IPS DF 6.9 (cell line): ENCODE measurements at regions not wholly inside any gene's neighbourhood (a gene's known extent, or its start where the extent isn't known, plus 50 kb on each side); places are given as distances from the start of the nearest gene placed in this dataset.
"Not testable (repeated sequence)": the region's sequence is repeated elsewhere in the genome, so short reads cannot be mapped to it uniquely, and the experiment has no call there.

ENCODE experiments used
- DNase-seq: peaks from one replicate; pipeline ENCODE4 v3.0.0-alpha.2; 2013; ENCODE audit warnings: low read depth, low spot score
- H3K27ac ChIP-seq: one replicate; pipeline ENCODE4 v1.5.1; 2013; ENCODE audit warnings: low read length, control low read depth
- H3K27me3 ChIP-seq: 2 replicates; pipeline ENCODE4 v1.6.1; 2013; ENCODE audit warnings: mild to moderate bottlenecking, low read length; ENCODE audit not compliant: control insufficient read depth, insufficient read depth
- H3K36me3 ChIP-seq: 2 replicates; pipeline ENCODE4 v1.6.1; 2013; ENCODE audit warnings: low read length; ENCODE audit not compliant: control insufficient read depth, insufficient read depth
- H3K4me1 ChIP-seq: 2 replicates; pipeline ENCODE4 v1.6.1; 2013; ENCODE audit warnings: low read length; ENCODE audit not compliant: control insufficient read depth, insufficient read depth
- H3K4me3 ChIP-seq: 2 replicates; pipeline ENCODE4 v1.5.1; 2013; ENCODE audit warnings: mild to moderate bottlenecking, low read length
- H3K9me3 ChIP-seq: 2 replicates; pipeline ENCODE4 v1.6.1; 2013; ENCODE audit warnings: low read length, inconsistent platforms; ENCODE audit not compliant: control insufficient read depth, insufficient read depth
- WGBS: extraction: QIAGEN DNeasy Blood & Tissue Kit; methylation state at CpG from one replicate; pipeline ENCODE4 v1.1.7; 2013; ENCODE audit warnings: mixed read lengths, missing lambda C conversion rate; ENCODE audit not compliant: insufficient read length, insufficient coverage; 5-methylcytosine and 5-hydroxymethylcytosine counted together

DNA sequence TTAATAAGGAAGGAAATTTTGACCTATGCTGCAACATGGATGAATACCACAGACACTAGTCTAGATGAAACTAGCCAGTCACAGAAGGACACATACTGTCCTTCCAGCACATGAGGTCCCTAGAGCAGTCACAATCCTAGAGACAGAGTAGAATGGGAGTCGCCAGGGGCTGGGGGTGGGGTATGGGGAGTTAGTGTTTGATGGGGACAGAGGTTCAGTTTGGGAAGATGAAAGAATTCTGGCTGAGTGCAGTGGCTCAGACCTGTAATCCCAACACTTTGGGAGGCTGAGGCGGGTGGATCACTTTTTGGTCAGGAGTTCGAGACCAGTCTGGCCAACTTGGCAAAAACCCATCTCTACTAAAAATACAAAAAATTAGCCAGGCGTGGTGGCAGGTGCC is 99.2 kb downstream of the TPRA1 start:
- Histone ChIP-seq H3K9me3 (peaks cover 3% of the 10 kb centered on the region; the same call in 1 of the 2 replicates), H3K27ac (no peak overlapping the region), H3K4me3 (no peak overlapping the region), H3K36me3 (no peaks in the 10 kb centered on the region), H3K4me1 (no peaks in the 10 kb centered on the region), H3K27me3 (no peaks in the 10 kb centered on the region)
- no CpG with 5 or more reads among the region's 4 CpGs for WGBS
- DNase-seq: no peak

DNA sequence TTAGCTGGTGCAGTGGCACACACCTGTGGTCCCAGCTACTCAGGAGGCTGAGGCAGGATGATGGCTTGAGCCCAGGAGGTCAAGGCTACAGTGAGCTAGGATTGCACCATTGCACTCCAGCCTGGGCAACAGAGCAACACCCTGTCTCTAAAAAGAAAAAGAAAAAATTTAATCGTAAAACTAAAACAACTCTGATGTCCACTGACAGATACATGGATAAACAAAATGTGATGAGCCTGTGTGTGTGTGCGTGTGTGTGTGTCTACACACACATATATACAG is 99.6 kb downstream of the TPRA1 start:
- not testable (repeated sequence) for H3K27me3 ChIP-seq, H3K9me3 ChIP-seq, H3K4me1 ChIP-seq, H3K27ac ChIP-seq, H3K36me3 ChIP-seq, DNase-seq, H3K4me3 ChIP-seq
- no CpG with 5 or more reads among the region's 2 CpGs for WGBS

DNA sequence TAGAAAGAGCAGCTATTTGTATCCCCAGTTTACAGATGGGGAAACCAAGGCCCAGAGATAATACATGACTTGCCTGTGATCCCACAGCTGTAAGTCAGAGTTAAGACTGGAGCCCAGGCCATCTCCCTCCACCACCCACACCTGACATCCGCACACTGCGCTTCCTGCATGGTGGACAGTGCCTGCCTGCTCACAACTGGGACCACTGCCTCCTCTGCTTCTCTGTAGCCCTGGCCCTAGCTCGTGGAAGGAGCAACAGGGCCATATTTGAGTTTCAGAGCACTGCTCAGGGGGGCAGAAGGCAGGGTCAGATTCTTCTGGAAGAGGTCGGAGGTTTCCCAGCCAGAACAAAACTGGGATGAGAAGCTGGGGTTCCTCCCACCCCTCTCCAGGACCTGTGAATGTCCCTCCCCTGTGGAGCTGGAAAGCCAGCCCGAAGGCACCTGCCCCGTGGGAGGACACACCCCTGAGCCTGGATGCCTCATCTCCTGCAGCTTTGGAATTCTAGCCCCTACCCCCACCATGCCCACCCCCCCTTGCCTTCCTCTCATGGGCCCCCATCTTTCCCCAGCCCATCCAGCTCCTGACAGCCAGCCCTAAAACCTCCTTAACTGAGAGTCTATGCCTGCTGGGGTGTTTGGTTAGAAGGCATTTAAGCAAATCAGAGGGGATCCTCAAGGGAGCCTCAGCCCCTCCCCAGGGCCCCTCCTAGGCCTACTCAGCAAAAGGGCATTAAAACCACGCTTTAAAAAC is 100.1 kb downstream of the TPRA1 start:
- no peak for DNase-seq
- H3K27ac ChIP-seq: no peak overlapping the region
- no peaks in the 10 kb centered on the region for H3K4me1 ChIP-seq
- WGBS: no CpG with 5 or more reads among the region's 7 CpGs
- H3K4me3 ChIP-seq: no peak overlapping the region
- no peaks in the 10 kb centered on the region for H3K27me3 ChIP-seq
- H3K36me3 ChIP-seq: no peaks in the 10 kb centered on the region
- H3K9me3 ChIP-seq: peaks cover 3% of the 10 kb centered on the region; the same call in 1 of the 2 replicates

DNA sequence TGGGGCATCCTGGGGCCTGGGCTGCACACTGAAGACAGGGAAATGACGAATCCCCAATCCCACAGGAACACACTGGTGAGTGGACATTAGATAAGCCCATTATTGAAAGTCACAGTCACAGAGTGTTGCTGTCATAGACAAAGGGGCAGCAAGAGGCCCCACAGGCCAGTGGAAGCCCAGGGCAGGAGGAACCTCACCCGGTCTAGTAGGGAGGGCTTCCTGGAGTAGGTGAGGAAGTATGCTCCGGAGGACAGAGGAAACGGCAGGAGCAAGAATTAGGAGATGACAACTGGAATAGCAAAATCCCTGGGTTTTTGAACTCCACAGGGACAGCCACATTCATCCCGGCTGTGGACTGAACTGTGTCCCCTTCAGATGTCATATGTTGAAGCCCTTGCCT is 101.2 kb downstream of the TPRA1 start:
- DNase-seq: no peak
- Histone ChIP-seq H3K9me3 (peaks cover 3% of the 10 kb centered on the region; the same call in 1 of the 2 replicates), H3K36me3 (no peaks in the 10 kb centered on the region), H3K4me1 (no peaks in the 10 kb centered on the region), H3K27ac (no peak overlapping the region), H3K27me3 (no peaks in the 10 kb centered on the region), H3K4me3 (no peak overlapping the region)
- no CpG with 5 or more reads among the region's 5 CpGs for WGBS

DNA sequence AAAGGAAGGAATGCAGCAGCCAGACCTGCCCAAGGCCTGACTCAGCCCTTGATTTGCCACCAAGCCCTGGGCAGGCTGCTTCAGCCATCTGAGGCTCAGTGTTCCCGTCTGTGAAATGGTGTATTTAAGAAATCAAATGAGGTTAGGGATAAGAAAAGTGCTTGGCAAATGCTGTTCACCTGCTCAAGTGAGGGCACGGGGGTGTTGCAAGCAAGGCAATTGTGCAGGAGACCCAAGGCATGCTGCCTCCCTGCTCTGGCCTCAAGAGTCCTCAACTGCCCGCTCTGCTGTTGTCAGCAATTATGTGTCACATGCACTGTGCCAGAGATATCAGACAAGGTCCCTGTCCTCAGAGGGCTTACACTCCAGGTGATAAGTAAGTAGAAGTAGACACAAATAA is 101.8 kb downstream of the TPRA1 start:
- Histone ChIP-seq H3K36me3 (no peaks in the 10 kb centered on the region), H3K4me3 (no peak overlapping the region), H3K9me3 (peaks cover 1% of the 10 kb centered on the region; the same call in 1 of the 2 replicates), H3K4me1 (no peaks in the 10 kb centered on the region), H3K27me3 (no peaks in the 10 kb centered on the region), H3K27ac (no peak overlapping the region)
- no peak for DNase-seq
- no CpG with 5 or more reads among the region's 3 CpGs for WGBS

DNA sequence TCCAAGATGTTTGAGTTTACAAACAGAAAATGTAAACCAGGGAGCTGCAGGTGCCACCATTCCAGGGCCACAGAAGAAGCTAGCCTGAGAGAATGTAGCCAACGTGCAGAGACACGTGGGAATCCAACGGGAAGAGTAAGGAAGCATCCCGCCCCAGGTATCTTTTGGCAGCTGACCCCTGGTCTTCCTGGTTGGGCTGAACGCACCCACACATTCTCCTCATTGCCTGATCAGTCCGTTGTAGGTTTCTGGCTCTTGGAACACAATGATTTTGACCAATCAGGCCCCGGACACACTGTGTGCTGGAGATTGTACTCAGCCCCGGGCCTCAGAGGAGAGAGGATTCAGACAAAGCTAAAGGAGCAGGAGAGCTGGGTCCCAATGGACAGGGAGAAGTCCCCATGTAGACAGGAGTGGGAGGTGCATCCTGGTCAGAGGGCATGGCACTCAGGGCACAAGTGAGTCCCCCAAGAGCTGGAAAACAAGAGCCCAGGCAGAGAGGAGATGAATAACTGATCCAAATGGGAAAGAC is 102.3 kb downstream of the TPRA1 start:
- Histone ChIP-seq H3K4me3 (no peak overlapping the region), H3K9me3 (no peaks in the 10 kb centered on the region), H3K27ac (no peak overlapping the region), H3K4me1 (no peaks in the 10 kb centered on the region), H3K27me3 (no peaks in the 10 kb centered on the region), H3K36me3 (no peaks in the 10 kb centered on the region)
- WGBS: no CpG with 5 or more reads among the region's 8 CpGs
- DNase-seq: no peak

DNA sequence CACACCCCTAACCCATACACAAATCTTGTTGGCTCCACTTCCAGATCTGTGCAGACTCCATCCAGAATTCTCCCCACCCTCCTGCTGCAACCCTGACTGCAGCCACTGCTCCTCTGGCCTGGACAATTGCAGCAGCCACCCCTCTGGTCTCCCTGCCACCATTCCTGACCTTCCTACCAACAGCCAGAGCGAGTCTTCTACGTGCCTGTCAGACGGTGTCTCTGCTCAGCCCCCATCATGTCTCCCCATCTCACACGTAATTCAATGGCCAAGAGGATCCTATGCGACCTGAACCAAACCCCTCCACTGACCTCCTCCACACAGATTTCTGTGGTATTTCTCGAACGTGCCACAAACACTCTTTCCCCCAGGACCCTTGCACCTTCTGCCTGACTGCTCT is 103.3 kb downstream of the TPRA1 start:
- DNase-seq: no peak
- Histone ChIP-seq H3K27ac (no peak overlapping the region), H3K36me3 (no peaks in the 10 kb centered on the region), H3K4me3 (no peak overlapping the region), H3K4me1 (no peaks in the 10 kb centered on the region), H3K27me3 (no peaks in the 10 kb centered on the region), H3K9me3 (no peaks in the 10 kb centered on the region)
- WGBS: no CpG with 5 or more reads among the region's 7 CpGs

DNA sequence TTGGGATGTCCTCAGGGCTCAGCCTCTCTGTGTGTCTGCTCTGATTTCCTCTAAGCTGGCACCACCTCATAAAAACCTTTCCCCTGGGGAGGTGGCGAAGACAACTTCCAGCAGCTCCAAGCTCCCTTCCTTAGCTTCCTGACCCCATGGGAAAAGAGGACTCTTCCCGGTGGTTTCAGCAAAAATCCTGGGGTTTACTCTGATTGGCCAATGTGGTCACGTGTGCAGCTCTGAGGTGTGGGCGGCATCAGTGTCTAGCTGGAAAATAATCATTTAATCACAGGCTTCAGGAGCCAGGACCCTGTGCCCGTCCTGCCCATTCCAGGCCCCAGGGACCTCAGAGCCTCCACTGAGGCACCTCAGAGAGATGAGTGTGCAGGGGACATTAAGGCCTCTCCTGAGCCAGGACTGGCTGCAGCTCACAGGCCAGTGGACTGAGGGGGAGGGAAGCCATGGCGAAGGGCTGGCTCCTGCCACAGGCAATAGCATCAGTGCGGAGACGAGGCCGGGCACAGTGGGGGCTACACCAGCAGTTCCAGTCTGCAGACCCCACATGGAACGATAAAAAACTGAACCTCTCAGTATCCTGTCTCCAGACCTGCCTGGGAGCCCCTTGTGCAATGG is 104.1 kb downstream of the TPRA1 start:
- H3K9me3 ChIP-seq: no peaks in the 10 kb centered on the region
- no peak for DNase-seq
- no CpG with 5 or more reads among the region's 10 CpGs for WGBS
- no peak overlapping the region for H3K27ac ChIP-seq
- H3K4me1 ChIP-seq: no peaks in the 10 kb centered on the region
- H3K4me3 ChIP-seq: no peak overlapping the region
- no peaks in the 10 kb centered on the region for H3K36me3 ChIP-seq
- H3K27me3 ChIP-seq: no peaks in the 10 kb centered on the region

DNA sequence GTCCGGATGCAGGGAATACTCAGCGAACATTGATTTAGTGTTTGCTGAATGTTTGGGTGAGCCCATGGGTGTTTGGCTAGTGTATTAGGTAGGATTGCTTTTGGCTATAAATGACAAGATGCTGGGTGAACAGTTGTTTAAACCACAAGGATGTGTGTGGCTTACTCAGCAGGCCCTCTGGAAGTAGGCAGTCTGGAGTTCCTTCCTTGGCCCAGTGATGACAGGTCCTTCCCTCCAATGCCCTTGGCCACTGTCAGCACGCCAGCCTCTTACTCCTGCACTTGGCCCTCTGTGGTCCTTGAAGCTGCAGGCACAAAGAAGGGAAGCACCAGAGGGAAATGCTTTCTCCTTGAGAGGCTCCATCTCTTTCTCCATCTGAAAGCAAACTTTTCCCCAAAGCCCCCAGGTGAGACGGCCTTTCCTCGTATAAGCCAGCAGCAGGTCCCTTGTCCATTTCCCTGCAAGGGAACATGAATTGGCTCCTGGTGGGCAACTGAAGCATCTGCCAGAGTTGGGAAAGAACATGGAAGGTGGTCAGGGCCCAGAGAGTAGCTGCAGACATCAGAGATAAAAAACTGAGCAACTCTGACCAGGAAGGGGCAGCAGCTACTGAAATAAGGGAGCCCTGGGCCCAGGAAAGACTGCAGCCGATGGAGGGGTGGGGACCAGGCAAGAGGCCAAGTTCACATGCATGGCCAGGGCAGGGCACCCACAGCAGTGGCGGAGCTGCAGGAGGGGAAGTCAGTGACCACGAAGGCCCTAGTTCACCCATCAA is 105.0 kb downstream of the TPRA1 start:
- no peak for DNase-seq
- no peaks in the 10 kb centered on the region for H3K36me3 ChIP-seq
- H3K27ac ChIP-seq: no peak overlapping the region
- no peaks in the 10 kb centered on the region for H3K4me1 ChIP-seq
- 100% methylated on average over 2 of the region's 8 CpGs for WGBS
- no peaks in the 10 kb centered on the region for H3K9me3 ChIP-seq
- no peak overlapping the region for H3K4me3 ChIP-seq
- no peaks in the 10 kb centered on the region for H3K27me3 ChIP-seq

DNA sequence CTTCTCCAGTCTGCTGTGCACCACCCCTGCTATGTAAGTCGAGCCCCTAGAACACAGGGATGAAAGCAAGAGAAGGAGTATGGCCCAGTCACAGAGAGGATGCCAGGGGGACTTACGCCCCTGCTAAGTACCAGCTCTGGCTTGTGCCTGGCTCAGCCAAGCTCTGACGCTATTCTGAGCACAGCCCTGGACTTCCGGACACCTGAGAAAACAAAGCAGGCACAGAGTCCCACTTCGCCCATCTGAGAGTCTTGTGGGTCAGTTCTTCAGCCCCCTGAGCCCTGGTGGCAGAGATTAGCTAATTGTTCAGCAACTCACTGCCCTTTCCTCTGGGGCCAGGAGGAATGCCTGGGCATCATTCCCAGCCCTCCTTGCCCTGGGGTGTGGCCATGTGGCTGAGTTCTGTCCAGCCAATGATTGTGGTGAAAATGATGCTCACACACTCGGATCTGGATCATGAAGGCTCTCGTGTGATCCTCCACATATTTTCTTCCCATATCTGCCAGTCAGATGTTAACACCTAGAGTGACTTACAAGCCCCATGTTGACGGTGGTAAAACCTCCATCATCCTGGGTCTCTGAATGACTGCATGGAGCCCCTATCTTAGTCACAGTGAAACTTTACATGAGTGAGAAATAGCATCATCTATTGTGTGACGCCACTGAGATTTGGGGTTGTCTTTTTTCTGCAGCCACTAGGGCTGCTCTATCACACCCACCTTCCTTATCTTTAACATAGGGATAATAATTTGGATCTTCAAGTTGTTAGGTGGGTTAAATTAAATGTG is 105.7 kb downstream of the TPRA1 start:
- Histone ChIP-seq H3K9me3 (no peaks in the 10 kb centered on the region), H3K27ac (no peak overlapping the region), H3K36me3 (no peaks in the 10 kb centered on the region), H3K4me3 (no peak overlapping the region), H3K27me3 (no peaks in the 10 kb centered on the region), H3K4me1 (no peaks in the 10 kb centered on the region)
- DNase-seq: no peak
- no CpG with 5 or more reads among the region's 9 CpGs for WGBS
